IPS-NIHi11 (cell line): ENCODE measurements at regions not wholly inside any gene's neighbourhood (a gene's known extent, or its start where the extent isn't known, plus 50 kb on each side); places are given as distances from the start of the nearest gene placed in this dataset.
"Not testable (repeated sequence)": the region's sequence is repeated elsewhere in the genome, so short reads cannot be mapped to it uniquely, and the experiment has no call there.

Source experiments
- DNase-seq: peaks from one replicate; pipeline ENCODE4 v3.0.0; 2012; ENCODE audit warnings: mixed read lengths, low spot score

DNA sequence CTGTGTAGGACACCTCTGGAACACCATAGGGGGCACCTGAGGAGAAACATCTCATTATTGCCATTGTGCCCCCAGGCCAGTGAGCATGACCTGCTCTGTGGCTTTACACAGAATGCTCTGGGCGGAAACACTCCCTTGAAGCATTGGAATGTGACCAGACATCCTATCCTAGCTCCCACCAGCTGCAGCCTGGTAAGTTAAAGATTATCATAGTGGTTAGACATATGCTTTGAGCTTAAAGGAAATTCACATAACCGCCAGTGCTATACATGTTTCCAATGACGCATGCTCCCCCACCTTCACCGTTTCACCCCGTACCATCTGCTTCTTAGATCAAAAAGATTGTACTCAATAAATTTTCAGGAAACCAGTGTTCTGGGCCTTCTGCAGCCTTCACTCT is 217.7 kb upstream of the CENPE start:
- no peak for DNase-seq

DNA sequence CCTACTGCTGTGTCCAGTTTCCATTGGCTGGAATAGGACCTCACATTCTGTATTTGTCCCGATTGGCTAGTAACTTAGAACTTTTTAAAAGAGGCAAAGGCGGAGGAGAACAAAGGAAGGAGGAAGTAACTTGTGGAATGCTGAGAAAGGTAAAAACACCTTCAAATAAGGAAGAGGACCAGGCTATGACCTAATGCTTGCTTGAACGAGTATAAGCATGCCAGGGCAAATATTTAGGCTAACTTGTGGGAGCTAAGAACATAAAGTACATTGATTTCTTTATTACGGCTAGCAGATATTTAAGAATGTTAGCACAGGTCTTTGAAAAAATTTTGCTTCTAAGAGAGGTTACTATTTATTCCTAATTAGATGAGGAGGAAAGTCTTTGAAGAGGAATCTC is 214.5 kb upstream of the CENPE start:
- DNase-seq: not testable (repeated sequence)

DNA sequence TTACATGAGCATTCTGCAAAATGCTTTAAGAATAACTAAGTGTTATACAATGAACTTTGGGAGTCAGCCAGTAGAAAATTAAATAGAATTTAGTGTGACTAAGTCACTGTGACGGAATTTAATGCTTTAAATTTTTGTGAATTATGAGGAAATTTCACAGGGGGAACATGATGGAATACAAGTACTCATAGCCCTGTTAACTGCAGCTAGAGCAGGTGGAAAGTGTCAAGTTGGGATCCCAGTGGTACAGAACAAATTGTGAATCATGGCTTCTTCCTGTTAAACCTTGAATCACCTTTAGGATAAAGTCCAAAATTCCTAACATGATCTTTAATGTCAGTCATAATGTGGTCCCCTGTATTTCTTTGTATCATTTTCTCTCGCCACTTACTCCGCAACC is 212.2 kb upstream of the CENPE start:
- DNase-seq: no peak

DNA sequence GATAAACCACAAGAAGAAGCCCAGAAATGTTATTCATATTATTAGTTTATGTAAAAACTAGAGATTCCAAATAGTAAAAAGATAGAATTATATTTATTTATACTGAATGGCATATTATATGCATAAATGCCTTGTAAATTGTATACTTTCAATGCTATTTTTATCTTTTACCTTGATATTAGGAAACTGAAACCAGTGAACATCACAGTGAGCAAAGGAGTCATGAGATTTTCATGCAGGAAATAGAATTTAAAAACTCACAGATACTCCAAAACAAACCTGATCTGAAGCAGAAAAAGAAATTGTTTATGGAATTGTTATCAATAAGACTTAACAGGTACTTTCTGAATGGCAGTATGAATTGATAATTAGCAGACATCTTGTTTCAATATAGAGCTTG is 207.3 kb upstream of the CENPE start:
- DNase-seq: no peak

DNA sequence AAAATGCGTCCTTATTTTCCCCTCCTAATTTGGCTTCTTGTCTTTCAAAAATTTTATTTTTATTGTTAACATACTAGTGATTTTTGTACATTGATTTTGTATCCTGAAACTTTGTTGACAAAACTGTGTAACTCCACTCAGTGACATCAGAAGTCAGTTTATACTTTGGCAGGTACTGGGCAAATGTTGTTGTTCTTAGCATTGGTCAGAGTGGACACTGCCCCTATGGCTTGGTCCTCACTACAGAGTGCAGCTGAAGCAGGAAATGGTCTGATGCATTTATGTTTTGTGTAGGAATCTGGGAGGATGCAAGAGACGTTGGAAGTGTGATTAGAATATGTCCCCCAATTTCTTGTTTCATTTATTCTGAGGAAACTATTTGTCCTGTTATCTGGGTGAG is 205.5 kb upstream of the CENPE start:
- DNase-seq: no peak

DNA sequence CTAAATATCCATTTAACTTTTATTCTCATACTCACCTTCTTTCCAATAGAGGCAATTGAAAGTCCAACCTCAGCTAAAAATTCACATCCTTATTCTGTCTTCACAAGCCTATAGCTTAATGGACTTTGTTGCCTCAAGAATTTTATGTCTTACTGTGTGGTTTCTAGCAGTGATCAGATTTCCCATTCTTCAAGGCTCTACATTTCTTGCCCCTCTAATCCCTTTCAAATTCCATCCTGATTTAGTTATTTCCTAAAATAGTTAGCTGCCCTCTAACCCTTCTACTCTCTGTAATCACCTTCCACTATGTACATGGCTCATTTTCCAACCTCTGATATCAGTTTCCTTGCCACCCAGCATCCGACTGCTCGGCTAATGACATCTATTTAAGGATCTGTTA is 204.1 kb upstream of the CENPE start:
- no peak for DNase-seq

DNA sequence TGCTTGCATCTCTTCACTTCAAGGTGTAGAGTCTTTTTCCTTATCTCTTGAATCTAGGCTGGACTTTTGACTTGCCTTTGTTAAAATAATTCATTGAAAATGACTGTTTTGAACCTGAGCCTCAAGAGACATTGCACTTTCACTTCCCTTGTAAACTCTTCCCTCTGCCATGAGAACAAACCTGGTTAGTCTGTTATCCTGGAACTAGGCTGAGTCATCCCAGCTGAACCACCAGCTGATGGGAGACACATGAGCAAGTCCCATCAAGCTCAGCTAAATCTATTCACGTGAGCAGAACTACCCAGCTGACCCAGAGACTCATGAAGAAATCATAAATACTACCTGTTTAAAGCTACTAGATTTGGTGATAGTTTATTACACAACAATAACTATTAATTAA is 202.3 kb upstream of the CENPE start:
- DNase-seq: peak; percentile 15

DNA sequence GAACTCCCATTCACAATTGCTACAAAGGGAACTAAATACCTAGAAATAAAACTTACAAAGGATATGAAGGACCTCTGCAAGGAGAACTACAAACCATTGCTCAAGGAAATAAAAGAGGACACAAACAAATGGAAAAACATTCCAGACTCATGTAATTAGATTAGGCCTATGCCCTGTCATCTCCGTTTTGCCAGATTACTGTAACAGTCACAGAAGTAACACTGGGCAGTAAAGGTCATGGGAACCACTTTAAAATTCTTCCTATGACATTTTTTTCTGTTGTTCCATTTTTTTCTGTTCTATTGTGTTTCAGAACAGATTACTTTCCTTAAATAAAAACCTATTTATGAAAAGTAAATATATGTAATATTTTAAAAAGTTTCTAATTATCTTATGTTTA is 199.4 kb upstream of the CENPE start:
- DNase-seq: no peak

DNA sequence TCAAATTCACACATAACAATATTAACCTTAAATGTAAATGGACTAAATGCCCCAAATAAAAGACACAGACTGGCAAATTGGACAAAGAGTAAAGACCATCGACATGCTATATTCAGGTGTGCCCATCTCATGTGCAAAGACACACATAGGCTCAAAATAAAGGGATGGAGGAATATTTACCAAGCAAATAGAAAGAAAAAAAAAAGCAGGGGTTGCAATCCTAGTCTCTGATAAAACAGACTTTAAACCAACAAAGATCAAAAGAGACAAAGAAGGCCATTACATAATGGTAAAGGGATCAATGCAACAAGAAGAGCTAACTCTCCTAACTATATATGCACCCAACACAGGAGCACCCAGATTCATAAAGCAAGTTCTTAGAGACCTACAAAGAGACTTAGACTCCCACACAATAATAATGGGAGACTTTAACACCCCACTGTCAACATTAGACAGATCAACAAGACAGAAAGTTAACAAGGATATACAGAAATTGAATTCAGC is 189.4 kb upstream of the CENPE start:
- not testable (repeated sequence) for DNase-seq

DNA sequence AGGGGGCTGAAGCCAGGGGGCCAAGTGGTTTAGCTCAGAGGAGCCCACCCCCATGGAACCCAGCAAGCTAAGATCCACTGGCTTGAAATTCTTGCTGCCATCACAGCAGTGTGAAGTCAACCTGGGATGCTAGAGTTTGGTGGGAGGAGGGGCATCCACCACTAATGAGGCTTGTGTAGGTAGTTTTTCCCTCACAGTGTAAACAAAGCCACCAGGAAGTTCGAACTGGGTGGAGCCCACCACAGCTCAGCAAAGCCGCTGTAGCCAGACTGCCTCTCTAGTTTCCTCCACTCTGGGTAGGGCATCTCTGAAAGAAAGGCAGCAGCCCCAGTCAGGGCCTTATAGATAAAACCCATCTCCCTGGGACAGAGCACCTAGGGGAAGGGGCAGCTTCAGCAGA is 187.4 kb upstream of the CENPE start:
- DNase-seq: not testable (repeated sequence)

DNA sequence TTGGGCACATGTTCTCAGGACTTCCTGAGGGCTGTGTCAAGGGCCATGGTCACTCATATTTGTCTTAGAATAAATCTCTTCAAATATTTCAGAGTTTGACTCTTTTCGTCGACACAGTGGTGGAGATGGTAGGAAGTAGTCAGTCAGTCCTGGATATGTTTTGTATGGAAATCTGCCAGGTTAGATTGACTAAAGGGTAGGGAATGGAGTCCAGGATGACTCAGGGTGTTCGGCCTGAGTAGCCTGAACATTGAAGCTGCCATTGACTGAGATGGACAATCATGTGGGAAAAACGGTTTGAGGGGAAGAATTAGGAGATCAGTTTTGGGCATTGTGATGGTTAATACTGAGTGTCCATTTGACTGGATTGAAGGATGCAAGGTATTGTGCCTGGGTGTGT is 177.1 kb upstream of the CENPE start:
- no peak for DNase-seq

DNA sequence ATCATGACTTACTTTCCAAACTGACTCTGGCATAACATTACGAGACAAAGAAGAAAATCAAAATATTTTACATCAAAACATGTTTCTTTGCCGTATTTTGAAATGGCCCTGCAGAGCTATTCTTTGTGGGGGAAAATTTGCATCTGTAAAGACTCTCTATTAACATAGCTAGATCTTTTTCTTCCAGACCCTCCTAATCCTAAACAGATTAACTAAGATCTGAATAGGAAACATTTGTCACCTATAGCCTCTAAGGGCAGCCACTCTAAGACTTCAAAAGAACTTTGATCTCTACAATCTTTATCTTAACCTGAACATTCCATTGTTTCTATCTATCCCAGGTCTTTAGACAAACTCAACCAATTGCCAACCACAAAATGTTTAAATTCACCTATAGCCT is 176.6 kb upstream of the CENPE start:
- no peak for DNase-seq

DNA sequence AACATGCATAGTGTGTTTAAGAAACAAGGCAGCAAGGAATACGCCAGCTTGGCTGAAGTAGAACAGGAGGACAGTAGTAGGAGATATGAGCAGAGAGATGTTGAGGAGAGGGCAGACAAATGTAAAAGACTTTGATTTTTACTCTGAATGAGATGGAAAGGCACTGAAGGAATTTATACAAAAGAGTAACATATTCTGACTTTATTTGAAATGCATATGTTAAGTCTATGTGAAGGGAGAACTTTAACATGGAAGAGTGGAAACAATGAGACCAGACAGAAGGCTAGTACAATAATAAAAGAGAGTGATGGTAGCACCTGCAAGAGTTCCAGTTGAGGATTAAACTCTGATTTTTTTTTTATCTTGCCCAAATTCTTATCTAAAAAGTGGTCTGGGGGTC is 176.2 kb upstream of the CENPE start:
- DNase-seq: no peak

DNA sequence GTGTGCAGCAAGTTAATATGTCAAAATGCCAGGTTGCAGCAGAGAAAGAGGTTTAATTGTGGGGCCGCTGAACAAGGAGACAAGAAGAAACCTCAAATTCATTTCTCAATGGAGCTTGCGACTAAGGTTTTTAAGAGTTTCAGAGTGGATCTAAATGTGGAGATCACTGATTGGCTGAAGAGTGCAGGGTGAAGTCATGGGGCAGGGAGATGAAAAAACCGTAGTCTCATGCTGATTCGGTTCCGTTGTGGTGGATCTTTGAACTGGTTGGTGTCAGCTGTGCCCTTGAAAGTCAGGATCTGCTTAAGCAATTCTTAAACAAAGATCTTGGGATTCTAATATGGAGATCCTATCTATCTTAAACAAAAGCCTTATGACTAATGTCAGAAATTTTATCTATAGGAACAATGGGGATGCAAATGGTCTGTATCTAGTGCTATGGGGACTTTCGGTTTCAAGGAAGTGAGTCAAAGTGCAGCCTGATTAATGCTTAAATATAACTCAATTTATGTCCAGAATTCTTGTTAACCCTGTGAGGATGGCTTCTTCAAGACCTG is 173.9 kb upstream of the CENPE start:
- no peak for DNase-seq

DNA sequence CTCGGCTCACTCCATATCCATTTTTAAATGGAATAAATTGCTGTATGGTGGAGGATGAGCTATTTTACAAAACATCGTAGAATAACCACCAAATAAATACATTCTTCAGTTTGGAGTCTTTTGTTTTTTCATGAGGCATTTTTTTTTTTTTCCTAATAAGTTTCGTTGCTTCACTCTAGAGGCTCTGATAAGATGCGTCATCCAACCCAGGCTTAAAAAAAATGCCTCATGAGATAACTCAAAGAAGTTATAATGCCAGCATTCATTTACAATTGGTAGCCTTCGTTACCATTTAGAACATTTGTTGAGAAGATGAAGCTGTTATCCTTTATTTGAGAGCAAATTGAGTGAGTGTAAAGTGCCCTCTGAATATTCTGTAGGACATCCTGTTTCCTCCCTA is 172.2 kb upstream of the CENPE start:
- DNase-seq: no peak

DNA sequence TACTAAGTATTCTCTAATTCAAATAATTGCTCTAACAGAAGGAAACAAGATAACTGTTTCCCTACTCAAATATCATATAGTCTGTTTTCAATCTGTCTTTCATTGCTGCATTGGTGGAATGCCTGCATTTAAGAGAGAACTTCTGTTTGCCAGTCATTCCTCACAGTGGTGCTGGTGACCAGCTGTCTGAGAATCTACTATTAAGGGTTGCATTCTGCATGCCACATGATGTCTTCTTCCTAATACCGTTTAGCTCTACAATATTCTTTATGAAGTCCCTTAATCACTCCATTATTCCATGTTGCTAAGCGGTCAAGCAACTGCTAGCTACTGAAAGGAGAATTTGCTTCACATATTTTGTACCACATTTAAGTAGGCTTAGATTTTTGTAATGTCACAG is 167.1 kb upstream of the CENPE start:
- no peak for DNase-seq

DNA sequence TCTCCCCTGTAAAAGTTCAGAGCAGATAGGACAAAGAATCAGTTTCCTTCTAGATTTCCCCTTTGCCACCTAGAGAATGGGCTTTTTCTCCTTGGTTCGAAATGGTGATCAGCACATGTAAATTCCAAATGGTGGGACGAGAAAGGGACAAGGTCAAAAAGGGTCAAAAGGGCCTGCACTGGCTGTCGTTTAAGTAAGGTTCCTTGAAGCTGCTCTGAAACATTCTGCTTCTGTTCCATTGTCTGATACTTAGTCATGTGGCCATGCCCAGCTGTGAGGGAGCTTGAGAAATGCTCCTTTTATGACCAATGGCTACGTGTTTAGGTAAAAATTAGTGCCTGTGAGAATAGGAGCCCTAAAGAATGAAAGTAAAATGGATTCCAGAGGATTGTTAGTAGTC is 165.9 kb upstream of the CENPE start:
- DNase-seq: no peak

DNA sequence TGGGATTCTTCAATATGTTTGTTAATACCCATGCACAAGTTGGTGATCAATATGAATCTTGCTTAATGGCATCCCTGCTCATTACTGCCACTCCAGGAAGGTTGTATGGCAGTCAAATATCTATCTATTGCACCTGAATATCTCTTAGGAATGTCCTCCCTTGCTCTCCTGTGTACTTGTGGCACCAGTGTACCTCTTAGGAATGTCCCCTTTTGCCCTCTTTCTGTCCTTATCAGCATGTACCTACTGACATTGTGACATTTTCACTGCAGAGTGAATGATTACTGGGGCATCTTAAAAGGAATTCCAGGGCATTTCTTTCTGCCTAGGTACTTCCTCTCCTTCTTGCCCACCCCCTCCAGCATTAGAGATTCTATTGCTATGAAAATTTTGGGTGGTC is 163.8 kb upstream of the CENPE start:
- DNase-seq: no peak

DNA sequence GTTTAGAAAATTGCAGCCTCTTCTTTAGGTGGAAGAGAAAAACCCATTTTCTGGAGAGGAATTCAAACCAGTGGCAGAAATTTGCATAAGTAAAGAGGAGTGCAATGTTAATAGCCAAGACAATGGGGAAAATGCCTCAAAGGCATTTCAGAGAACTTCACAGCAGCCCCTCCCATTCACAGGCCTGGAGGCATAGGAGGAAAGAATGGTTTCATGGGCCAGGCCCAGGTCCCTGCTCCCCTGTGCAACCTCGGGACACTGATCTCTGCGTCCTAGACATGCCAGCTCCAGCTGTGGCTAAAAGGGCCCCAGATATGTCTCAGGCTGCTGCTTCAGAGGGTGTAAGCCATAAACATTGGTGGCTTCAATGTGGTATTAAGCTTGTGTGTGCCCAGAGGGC is 161.8 kb upstream of the CENPE start:
- no peak for DNase-seq

DNA sequence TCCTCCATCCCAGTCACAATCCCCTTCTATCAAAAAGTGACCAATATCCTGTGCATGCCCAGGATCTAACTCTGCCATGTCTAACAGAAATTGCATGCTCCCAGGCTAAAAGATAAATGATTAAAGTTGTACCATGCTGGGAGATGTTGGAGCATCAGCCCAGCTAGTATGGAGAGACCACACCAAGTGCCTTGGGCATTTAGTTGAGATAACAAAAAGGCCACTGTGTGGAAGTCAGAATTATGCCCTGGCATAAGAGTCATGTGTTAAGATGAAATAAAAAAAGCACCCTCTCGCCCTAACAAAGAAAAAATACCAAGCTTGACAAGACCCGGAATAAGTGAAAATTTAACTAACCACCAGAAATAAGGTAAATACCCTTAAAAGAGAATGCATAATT is 155.9 kb upstream of the CENPE start:
- no peak for DNase-seq

DNA sequence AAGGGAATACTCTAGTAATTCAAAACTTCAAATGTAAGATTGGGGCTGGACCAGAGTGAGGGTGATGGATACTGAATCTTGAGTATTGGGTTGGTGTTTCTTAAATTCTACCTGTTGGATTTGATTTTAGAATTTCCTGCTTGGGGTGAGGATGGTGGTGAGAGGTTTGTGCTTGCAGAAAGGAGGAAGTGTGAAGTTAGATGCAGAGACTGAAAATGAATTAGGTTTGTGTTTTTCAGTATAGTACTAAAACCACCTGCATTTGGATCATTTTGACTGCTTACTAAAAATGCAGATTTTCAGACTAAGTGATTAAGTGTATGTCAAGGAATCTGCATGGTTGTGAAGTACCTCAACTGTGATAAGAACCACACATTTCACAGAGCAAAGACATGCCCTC is 131.5 kb upstream of the CENPE start:
- DNase-seq: no peak

DNA sequence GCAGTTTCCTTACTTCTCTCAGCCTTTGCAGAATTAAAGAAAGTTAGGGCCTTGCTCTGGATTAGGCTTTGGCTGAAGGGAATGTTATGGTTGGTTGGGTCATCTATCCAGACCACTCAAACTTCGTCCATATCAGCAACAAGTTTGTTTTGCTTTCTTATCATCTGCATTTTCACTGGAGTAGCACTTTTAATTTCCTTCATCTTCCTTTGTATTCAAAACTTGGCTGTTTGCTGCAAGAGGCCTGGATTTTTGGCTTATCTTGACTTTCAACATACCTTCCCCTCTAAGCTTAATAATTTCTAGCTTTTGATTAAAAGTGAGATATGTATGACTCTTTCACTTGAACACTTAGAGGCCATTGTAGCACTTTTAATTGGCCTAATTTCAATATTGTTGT is 126.7 kb upstream of the CENPE start:
- DNase-seq: no peak

DNA sequence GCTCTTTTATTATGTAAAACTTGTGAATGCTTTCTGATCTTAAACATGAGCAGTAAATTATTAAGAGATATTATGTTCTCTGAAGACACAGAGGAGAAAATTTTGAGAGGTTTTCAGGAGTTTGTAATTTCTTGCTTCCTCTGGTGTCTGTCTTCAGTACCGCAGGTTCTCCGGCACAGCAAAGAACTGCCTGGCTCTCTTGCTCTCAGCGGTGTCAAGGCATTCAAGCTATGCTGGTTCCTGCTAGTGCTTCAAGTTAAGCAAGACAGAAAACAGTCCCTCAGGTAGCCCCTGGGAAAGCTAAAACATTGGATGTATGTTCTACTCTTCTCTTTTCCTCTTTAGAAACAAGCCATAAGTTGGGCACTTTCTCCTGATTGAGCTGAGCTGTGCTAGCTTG is 120.2 kb upstream of the CENPE start:
- DNase-seq: no peak

DNA sequence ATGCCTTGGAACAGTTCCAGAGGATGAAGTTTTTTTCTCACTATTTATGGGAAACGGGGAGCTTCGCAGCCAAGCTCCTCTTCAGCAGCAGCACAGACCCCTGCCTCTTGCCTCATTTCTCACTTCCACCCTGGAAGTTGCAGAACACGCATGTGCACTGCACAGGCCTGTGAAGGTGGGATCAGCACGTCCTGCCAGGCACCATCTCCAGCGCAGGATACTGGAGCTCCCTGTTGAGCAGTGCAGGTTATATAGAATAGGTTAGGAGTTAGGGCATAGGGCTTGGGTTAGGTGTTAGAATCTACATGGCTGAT is 110.1 kb upstream of the CENPE start:
- no peak for DNase-seq
